Heart right ventricle (tissue), 16 donors: ENCODE measurements at regions not wholly inside any gene's neighbourhood (a gene's known extent, or its start where the extent isn't known, plus 50 kb on each side); places are given as distances from the start of the nearest gene placed in this dataset.
A peak's percentile ranks its signal among the peaks of the same experiment; 100 is the strongest.

Source experiments
- ATAC-seq, 8 donors: fragments of 200-7000 bp; cut with Tn5 transposase; one replicate each; pipeline ENCODE4 v1.9.1; 2020; ENCODE audit warnings: mild to moderate bottlenecking in 8 of 8, moderate library complexity in 8 of 8, moderate number of reproducible peaks in 1 of 8
- DNase-seq, 2 donors: peaks; one replicate each; pipeline ENCODE4 v3.0.0-alpha.2; 2020
- H3K27ac ChIP-seq, 10 donors: fragments of 200-600 bp; sonication (generic) in 2 of 10; one replicate each; pipeline versions ENCODE4 v1.5.0 to v1.8.0; 2020 to 2022; ENCODE audit warnings: mild to moderate bottlenecking in 3 of 10
- H3K27me3 ChIP-seq, 7 donors: fragments of 200-600 bp; one replicate each; pipeline ENCODE4 v1.8.0; 2021 to 2022; ENCODE audit warnings: mild to moderate bottlenecking in 2 of 7
- H3K36me3 ChIP-seq, 9 donors: fragments of 200-600 bp; sonication (generic) in 1 of 9; one replicate each; pipeline versions ENCODE4 v1.5.0 to v1.8.0; 2020 to 2022; ENCODE audit warnings: mild to moderate bottlenecking in 2 of 9
- H3K4me1 ChIP-seq, 9 donors: fragments of 200-600 bp; sonication (generic) in 1 of 9; one replicate each; pipeline versions ENCODE4 v1.5.0 to v1.8.0; 2020 to 2022; ENCODE audit warnings: mild to moderate bottlenecking in 4 of 9
- H3K4me3 ChIP-seq, 10 donors: fragments of 200-600 bp; sonication (generic) in 2 of 10; one replicate each; pipeline versions ENCODE4 v1.5.0 to v1.8.0; 2020 to 2022; ENCODE audit warnings: mild to moderate bottlenecking in 7 of 10, moderate library complexity in 2 of 10
- H3K9me3 ChIP-seq, 11 donors: fragments of 200-600 bp in 10 of 11; sonication (generic) in 2 of 11; one replicate each; pipeline versions ENCODE4 v1.5.0 to v1.8.0; 2013 to 2022; ENCODE audit warnings: mild to moderate bottlenecking in 2 of 11, control low read depth in 1 of 11, moderate library complexity in 1 of 11
- WGBS, 2 donors: extraction: QIAGEN DNeasy Blood & Tissue Kit; methylation state at CpG; one replicate each; pipeline ENCODE4 v1.1.7; 2013; ENCODE audit warnings: inconsistent platforms in 1 of 2; 5-methylcytosine and 5-hydroxymethylcytosine counted together
- intact Hi-C, 10 donors: fragments of 100-400 bp; cut with DNase I; formaldehyde crosslinking; loops; one replicate each; pipeline versions ENCODE4 v1.11.1 to v1.14.2; 2022
- TF ChIP-seq, protein P1 (sequence below), 9 donors: fragments of 200-600 bp; sonication (generic) in 2 of 9; IDR thresholded peaks; one replicate each; pipeline versions ENCODE4 v1.5.0 to v1.8.0; 2021 to 2022; ENCODE audit warnings: antibody characterized with exemption in 9 of 9, mild to moderate bottlenecking in 5 of 9, moderate library complexity in 1 of 9
- donor health status: Arrhythmogenic right ventricular cardiomyopathy.
- donor health status: ischemic (EF 13 %, LVEDD 7.1; RV severe dilation, severe dysfunction).
- donor health status: healthy with polysubstance abuse.
- donor health status: DM: no; HTN: yes; CAD: no.
- donor health status: DM: no; HTN: no; CAD: no.
- donor health status: ischemic (EF 25% LVEDD 6.9; RV normal size, moderate dysfunction).
- donor health status: ischemic (EF 25% LVEDD 5.7; RV mildly dilated, moderate dysfunction).
- donor health status: healthy.
- donor health status: DM: yes; HTN: yes; CAD: no.
- donor health status: Ischemic cardiomyopathy.
- donor health status: ischemic (EF 35%, LVEDD 5.7; RV mildly dilated, moderate dysfunction).
- donor health status: nonischemic (EF 11% LVEDD 7.7; RV severe dilation, severe dysfunction).
- donor health status: DM: yes; HTN: yes; CAD: no.
- donor health status: PGD.
- donor health status: ischemic (EF 29% LVEDD 5.4; RV normal size, mild dysfunction).
- donor health status: nonischemic (EF 23%, LVEDD 6.1; RV moderate dilation, normal function).

DNA sequence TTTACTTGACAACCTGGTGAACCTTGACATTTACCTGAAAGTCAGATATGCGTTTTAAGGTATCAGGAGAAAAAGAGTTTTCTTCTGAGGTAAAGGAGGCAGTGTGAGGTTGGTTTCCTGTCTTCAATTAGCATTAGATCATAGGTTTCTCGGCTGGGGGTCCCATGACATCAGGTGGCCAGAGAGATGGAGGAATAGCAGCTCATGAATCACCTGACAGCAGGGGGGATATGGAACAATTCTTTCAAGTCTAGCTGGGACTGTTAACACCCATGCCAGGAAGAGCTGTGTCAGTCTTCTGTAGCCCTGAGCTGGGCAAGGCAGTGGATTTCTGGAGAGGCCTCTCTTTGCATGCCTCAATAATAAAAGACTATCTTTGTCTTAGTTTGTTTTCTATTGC, 108.0 kb upstream of the TMEM170B start:
- no peak for ATAC-seq
- H3K4me1 ChIP-seq = peaks cover 3 to 74% (median 61%) of the 10 kb centered on the region in 9 donors

DNA sequence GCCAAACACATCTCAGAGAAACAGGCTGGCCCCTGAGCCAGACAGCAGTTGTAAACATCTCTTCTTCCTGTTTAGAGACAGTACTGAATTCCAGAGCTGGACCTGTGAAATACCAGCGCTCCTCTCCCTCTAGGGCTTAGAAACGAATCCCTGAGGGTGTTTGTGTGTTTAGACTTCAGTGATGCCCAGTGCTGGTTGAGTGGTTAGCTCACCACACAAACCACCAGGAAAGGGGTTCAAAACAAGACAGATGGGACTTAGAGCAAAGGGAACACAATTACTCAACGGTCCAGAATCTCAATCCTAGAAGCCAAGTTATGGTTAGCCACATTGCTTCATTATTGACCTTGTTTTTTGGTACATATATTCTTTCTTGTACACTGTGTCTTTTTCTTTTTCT, 108.7 kb upstream of the TMEM170B start:
- Histone ChIP-seq H3K9me3 (no peaks in the 10 kb centered on the region), H3K4me1 (peaks cover 0 to 69% (median 60%) of the 10 kb centered on the region in 9 donors), H3K27ac (peak overlapping the region; percentile 6 to 72 (median 48)), H3K27me3 (no peaks in the 10 kb centered on the region), H3K36me3 (no peaks in the 10 kb centered on the region), H3K4me3 (no peak overlapping the region)
- WGBS, 2 donors = 34 to 44% methylated on average over 3 of the region's 3 CpGs
- DNase-seq (no peak), ATAC-seq (peak in 2 of 8 donors; percentile 18 to 19)
- TF ChIP-seq, protein P1, sequence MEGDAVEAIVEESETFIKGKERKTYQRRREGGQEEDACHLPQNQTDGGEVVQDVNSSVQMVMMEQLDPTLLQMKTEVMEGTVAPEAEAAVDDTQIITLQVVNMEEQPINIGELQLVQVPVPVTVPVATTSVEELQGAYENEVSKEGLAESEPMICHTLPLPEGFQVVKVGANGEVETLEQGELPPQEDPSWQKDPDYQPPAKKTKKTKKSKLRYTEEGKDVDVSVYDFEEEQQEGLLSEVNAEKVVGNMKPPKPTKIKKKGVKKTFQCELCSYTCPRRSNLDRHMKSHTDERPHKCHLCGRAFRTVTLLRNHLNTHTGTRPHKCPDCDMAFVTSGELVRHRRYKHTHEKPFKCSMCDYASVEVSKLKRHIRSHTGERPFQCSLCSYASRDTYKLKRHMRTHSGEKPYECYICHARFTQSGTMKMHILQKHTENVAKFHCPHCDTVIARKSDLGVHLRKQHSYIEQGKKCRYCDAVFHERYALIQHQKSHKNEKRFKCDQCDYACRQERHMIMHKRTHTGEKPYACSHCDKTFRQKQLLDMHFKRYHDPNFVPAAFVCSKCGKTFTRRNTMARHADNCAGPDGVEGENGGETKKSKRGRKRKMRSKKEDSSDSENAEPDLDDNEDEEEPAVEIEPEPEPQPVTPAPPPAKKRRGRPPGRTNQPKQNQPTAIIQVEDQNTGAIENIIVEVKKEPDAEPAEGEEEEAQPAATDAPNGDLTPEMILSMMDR (IDR thresholded peaks at IDR 0.05) = no peak
- intact Hi-C loops = loop anchor here in 1 of 10 donors (5.0 kb wide), 1 partner anchor 62 kb away; no protein-coding TSS in a partner anchor

More for the DNA sequence above, 108.0 kb upstream of the TMEM170B start:
- Histone ChIP-seq H3K36me3 (no peaks in the 10 kb centered on the region), H3K27me3 (no peaks in the 10 kb centered on the region), H3K9me3 (no peaks in the 10 kb centered on the region), H3K27ac (peak overlapping the region in 3 of 10 donors; percentile 55 to 72 (median 60)), H3K4me3 (no peak overlapping the region)
- no peak for DNase-seq
- 76 to 84% methylated on average over 2 of the region's 2 CpGs for WGBS, 2 donors
- TF ChIP-seq, protein P1 (IDR thresholded peaks at IDR 0.05) = no peak
- intact Hi-C loops = loop anchor here in 1 of 10 donors (5.0 kb wide), 1 partner anchor 62 kb away; no protein-coding TSS in a partner anchor

- Histone ChIP-seq H3K4me3 (no peak overlapping the region), H3K27me3 (no peaks in the 10 kb centered on the region), H3K9me3 (no peaks in the 10 kb centered on the region), H3K4me1 (peaks cover 0 to 69% (median 58%) of the 10 kb centered on the region in 9 donors), H3K36me3 (no peaks in the 10 kb centered on the region), H3K27ac (peak overlapping the region in 9 of 10 donors; percentile 12 to 72 (median 49))
- DNase-seq = no peak
- 55 to 57% methylated on average over 2 of the region's 2 CpGs for WGBS, 2 donors
- TF ChIP-seq, protein P1 (IDR thresholded peaks at IDR 0.05) = no peak
- intact Hi-C loops = loop anchor here in 1 of 10 donors (5.0 kb wide), 1 partner anchor 61 kb away; no protein-coding TSS in a partner anchor
- no peak for ATAC-seq
These were observed 109.2 kb upstream of the TMEM170B start for GRCh38 chr6:11428371-11428770.

GRCh38 chr6:11427723-11428245, 109.8 kb upstream of the TMEM170B start:
- no peaks in the 10 kb centered on the region for H3K36me3 ChIP-seq
- TF ChIP-seq, protein P1 (IDR thresholded peaks at IDR 0.05) = no peak
- 74 to 79% methylated on average over 10 of the region's 10 CpGs for WGBS, 2 donors
- peak overlapping the region in 9 of 10 donors; percentile 5 to 72 (median 49) for H3K27ac ChIP-seq
- ATAC-seq (peak in 4 of 8 donors; percentile 36 to 64 (median 45)), DNase-seq (no peak)
- H3K27me3 ChIP-seq = no peaks in the 10 kb centered on the region
- no peaks in the 10 kb centered on the region for H3K9me3 ChIP-seq
- no peak overlapping the region for H3K4me3 ChIP-seq
- peaks cover 0 to 65% (median 52%) of the 10 kb centered on the region in 9 donors for H3K4me1 ChIP-seq
- intact Hi-C loops = loop anchor here in 1 of 10 donors (5.0 kb wide), 1 partner anchor 60 kb away; no protein-coding TSS in a partner anchor
